H1 (cell line): ENCODE measurements at regions not wholly inside any gene's neighbourhood (a gene's known extent, or its start where the extent isn't known, plus 50 kb on each side); places are given as distances from the start of the nearest gene placed in this dataset.
A peak's percentile ranks its signal among the peaks of the same experiment; 100 is the strongest.

Source experiments
- CTCF ChIA-PET: fragments of 300-600 bp; sonication (Branson Sonifier 250); formaldehyde crosslinking; loops from one replicate; lab custom pipeline; 2021; ENCODE audit not compliant: partially characterized antibody; lab: Charles Lee
- POLR2A ChIA-PET: fragments of 300-600 bp; sonication (Branson Sonifier 250); formaldehyde crosslinking; loops from one replicate; lab custom pipeline; 2021; ENCODE audit warnings: inconsistent platforms; ENCODE audit not compliant: partially characterized antibody; lab: Charles Lee
- DNase-seq, 2 experiments: peaks; one replicate each; pipeline versions ENCODE4 v3.0.0 to v3.0.0-alpha.2; 2010 to 2022; ENCODE audit warnings: low spot score in 2 of 2, low read depth in 1 of 2, mixed read lengths in 1 of 2
- FAIRE-seq: peaks from 2 replicates; lab custom pipeline; 2011; peaks lifted over from hg19 to GRCh38; lab: Jason Lieb, UNC
- H2AFZ ChIP-seq: 2 replicates; pipeline ENCODE4 v1.8.1; 2012; ENCODE audit warnings: low read length, inconsistent platforms
- H2AK5ac ChIP-seq: 2 replicates; pipeline ENCODE4 v1.6.1; 2013; ENCODE audit warnings: low read depth, low read length
- H2BK120ac ChIP-seq: replicated peaks from 2 replicates; pipeline ENCODE3; 2013; ENCODE audit warnings: low read depth, low read length, inconsistent platforms
- H2BK12ac ChIP-seq: 2 replicates; pipeline ENCODE4 v1.6.1; 2013; ENCODE audit warnings: low read depth, low read length
- H2BK15ac ChIP-seq: 2 replicates; pipeline ENCODE4 v1.6.1; 2013; ENCODE audit warnings: low read length
- H2BK20ac ChIP-seq: 2 replicates; pipeline ENCODE4 v1.6.1; 2013; ENCODE audit warnings: low read length
- H2BK5ac ChIP-seq: 2 replicates; pipeline ENCODE4 v1.6.1; 2013; ENCODE audit warnings: low read depth, low read length
- H3K14ac ChIP-seq: 2 replicates; pipeline ENCODE4 v1.6.1; 2013; ENCODE audit warnings: inconsistent platforms; ENCODE audit not compliant: insufficient read length
- H3K18ac ChIP-seq: 2 replicates; pipeline ENCODE4 v1.6.1; 2013; ENCODE audit warnings: low read length; ENCODE audit errors: extremely low read depth
- H3K23ac ChIP-seq: 2 replicates; pipeline ENCODE4 v1.6.1; 2013; ENCODE audit warnings: inconsistent platforms; ENCODE audit not compliant: insufficient read length
- H3K23me2 ChIP-seq: 2 replicates; pipeline ENCODE4 v1.6.1; 2013; ENCODE audit warnings: low read depth, low read length
- H3K27ac ChIP-seq: 2 replicates; pipeline ENCODE4 v1.6.1; 2011; ENCODE audit warnings: low read depth, low read length, inconsistent platforms
- H3K27me3 ChIP-seq, 4 experiments: replicated peaks in 1 of 4; 1 replicate in 1 of 4; 2 replicates in 3 of 4; pipeline versions ENCODE4 v1.6.1 to v1.8.1; 2011 to 2013; ENCODE audit warnings: low read length in 3 of 4, mild to moderate bottlenecking in 3 of 4, inconsistent platforms in 2 of 4, mixed read lengths in 2 of 4, moderate library complexity in 1 of 4; ENCODE audit not compliant: control insufficient read depth in 3 of 4, insufficient read depth in 3 of 4; ENCODE audit errors: extremely low read depth in 1 of 4
- H3K36me3 ChIP-seq, 4 experiments: 2 replicates each; pipeline versions ENCODE4 v1.6.1 to v1.8.1; 2011 to 2013; ENCODE audit warnings: mild to moderate bottlenecking in 4 of 4, low read length in 3 of 4, moderate library complexity in 2 of 4, control low read depth in 1 of 4, inconsistent platforms in 1 of 4; ENCODE audit not compliant: insufficient read depth in 4 of 4, control insufficient read depth in 2 of 4
- H3K4ac ChIP-seq: replicated peaks from 2 replicates; pipeline ENCODE3; 2013; ENCODE audit warnings: low read length, low read depth, mixed read lengths, inconsistent platforms; ENCODE audit not compliant: insufficient read length
- H3K4me1 ChIP-seq, 4 experiments: replicated peaks in 1 of 4; 1 replicate in 1 of 4; 2 replicates in 3 of 4; pipeline versions ENCODE4 v1.6.1 to v1.8.1; 2011 to 2013; ENCODE audit warnings: low read length in 3 of 4, inconsistent platforms in 2 of 4, mixed read lengths in 1 of 4; ENCODE audit not compliant: insufficient read depth in 4 of 4, control insufficient read depth in 3 of 4
- H3K4me2 ChIP-seq, 2 experiments: 2 replicates each; pipeline versions ENCODE4 v1.6.1 to v1.8.1; 2011 to 2013; ENCODE audit warnings: low read depth in 2 of 2, low read length in 2 of 2, control low read depth in 1 of 2, inconsistent platforms in 1 of 2, mild to moderate bottlenecking in 1 of 2; ENCODE audit not compliant: insufficient read depth in 1 of 2
- H3K4me3 ChIP-seq, 4 experiments: fragments of 200-600, 300-600 bp in 1 of 4; sonication (generic), shearing (Covaris generic), sonication (Bioruptor Twin) in 1 of 4; 2 replicates each; pipeline versions ENCODE4 v1.5.1 to v1.8.1; 2011 to 2016; ENCODE audit warnings: low read length in 4 of 4, low read depth in 3 of 4, control low read depth in 2 of 4, inconsistent platforms in 2 of 4, mild to moderate bottlenecking in 2 of 4, mixed read lengths in 1 of 4, moderate library complexity in 1 of 4; ENCODE audit not compliant: insufficient read depth in 2 of 4; ENCODE audit errors: extremely low read depth in 1 of 4
- H3K56ac ChIP-seq: replicated peaks from 2 replicates; pipeline ENCODE3; 2013; ENCODE audit warnings: low read depth, mild to moderate bottlenecking, mixed read lengths, low read length, inconsistent platforms; ENCODE audit not compliant: insufficient read length
- H3K79me1 ChIP-seq: 2 replicates; pipeline ENCODE4 v1.6.1; 2013; ENCODE audit warnings: low read depth, low read length, control low read depth
- H3K79me2 ChIP-seq, 2 experiments: 2 replicates each; pipeline versions ENCODE4 v1.6.1 to v1.8.1; 2012 to 2013; ENCODE audit warnings: low read length in 2 of 2, mild to moderate bottlenecking in 2 of 2, inconsistent platforms in 1 of 2; ENCODE audit not compliant: insufficient read depth in 2 of 2, control insufficient read depth in 1 of 2
- H3K9ac ChIP-seq, 4 experiments: replicated peaks in 1 of 4; 1 replicate in 1 of 4; 2 replicates in 3 of 4; pipeline versions ENCODE4 v1.6.1 to v1.8.1; 2011 to 2013; ENCODE audit warnings: low read depth in 3 of 4, low read length in 3 of 4, control low read depth in 2 of 4, mild to moderate bottlenecking in 2 of 4, moderate library complexity in 2 of 4, inconsistent platforms in 1 of 4; ENCODE audit errors: extremely low read depth in 1 of 4
- H3K9me3 ChIP-seq, 2 experiments: 2 replicates each; pipeline versions ENCODE4 v1.6.1 to v1.8.1; 2012 to 2013; ENCODE audit warnings: mild to moderate bottlenecking in 2 of 2, moderate library complexity in 2 of 2, control low read depth in 1 of 2, inconsistent platforms in 1 of 2, low read depth in 1 of 2, low read length in 1 of 2, mixed read lengths in 1 of 2; ENCODE audit not compliant: insufficient read depth in 2 of 2
- H4K20me1 ChIP-seq, 2 experiments: replicated peaks in 1 of 2; 2 replicates each; pipeline versions ENCODE3 to v1.8.1; 2011 to 2013; ENCODE audit warnings: inconsistent platforms in 2 of 2, low read length in 2 of 2, mild to moderate bottlenecking in 1 of 2; ENCODE audit not compliant: insufficient read depth in 2 of 2, control insufficient read depth in 1 of 2
- H4K5ac ChIP-seq: 2 replicates; pipeline ENCODE4 v1.6.1; 2013; ENCODE audit warnings: low read length, low read depth, mixed read lengths, inconsistent platforms; ENCODE audit not compliant: insufficient read length
- H4K8ac ChIP-seq: 2 replicates; pipeline ENCODE4 v1.8.0; 2013; ENCODE audit warnings: mild to moderate bottlenecking, moderate library complexity, low read length, inconsistent platforms; ENCODE audit not compliant: insufficient read depth; ENCODE audit errors: extremely low read depth
- H4K91ac ChIP-seq: replicated peaks from 2 replicates; pipeline ENCODE3; 2013; ENCODE audit warnings: low read length, mixed read lengths, inconsistent platforms; ENCODE audit not compliant: insufficient read length
- ATF2 ChIP-seq: IDR thresholded peaks from 2 replicates; pipeline ENCODE4 v1.6.1; 2012; ENCODE audit warnings: low read length, inconsistent platforms
- CBX5 ChIP-seq: fragments of 300-800, 300-1000 bp; sonication (generic); IDR thresholded peaks from 2 replicates; pipeline ENCODE4 v1.7.1; 2016; ENCODE audit warnings: antibody characterized with exemption, low read length, low read depth
- E2F6 ChIP-seq: IDR thresholded peaks from 2 replicates; pipeline ENCODE4 v1.6.1; 2012; ENCODE audit warnings: inconsistent platforms
- FOSL1 ChIP-seq: IDR thresholded peaks from 2 replicates; pipeline ENCODE4 v1.6.1; 2011; ENCODE audit warnings: mild to moderate bottlenecking, low read depth, low read length, moderate library complexity; ENCODE audit not compliant: insufficient read depth
- JUN ChIP-seq: IDR thresholded peaks from 2 replicates; pipeline ENCODE4 v1.6.1; 2011; ENCODE audit warnings: low read depth, mild to moderate bottlenecking, improper control_type of control experiment, low read length
- MAX ChIP-seq: IDR thresholded peaks from 2 replicates; pipeline ENCODE4 v1.6.1; 2012; ENCODE audit warnings: inconsistent platforms
- NRF1 ChIP-seq: IDR thresholded peaks from 2 replicates; pipeline ENCODE4 v1.6.1; 2011; ENCODE audit warnings: mild to moderate bottlenecking, low read depth, low read length, improper control_type of control experiment
- POU5F1 ChIP-seq: IDR thresholded peaks from 2 replicates; pipeline ENCODE4 v1.6.1; 2011; ENCODE audit warnings: low read depth, mild to moderate bottlenecking, low read length, moderate library complexity
- RAD21 ChIP-seq, 2 experiments: IDR thresholded peaks in 1 of 2; conservative IDR thresholded peaks in 1 of 2; 2 replicates each; pipeline ENCODE4 v1.6.1; 2011; ENCODE audit warnings: low read depth in 2 of 2, low read length in 2 of 2, improper control_type of control experiment in 1 of 2, inconsistent platforms in 1 of 2, mild to moderate bottlenecking in 1 of 2, moderate library complexity in 1 of 2
- RBBP5 ChIP-seq: IDR thresholded peaks from 2 replicates; pipeline ENCODE4 v1.7.1; 2012; ENCODE audit warnings: low read depth, mild to moderate bottlenecking, inconsistent platforms, low read length, moderate library complexity, borderline replicate concordance
- SRF ChIP-seq: IDR thresholded peaks from 2 replicates; pipeline ENCODE4 v1.6.1; 2011; ENCODE audit warnings: mild to moderate bottlenecking, low read depth, low read length, moderate library complexity
- WGBS, 2 experiments: shearing (Covaris generic) in 1 of 2; methylation state at CpG; one replicate each; pipeline versions ENCODE4 v1.1.6 to v1.1.7; 2013 to 2015; ENCODE audit warnings: low lambda C conversion rate in 2 of 2, mixed read lengths in 2 of 2, inconsistent platforms in 1 of 2, low coverage in 1 of 2, missing lambda C conversion rate in 1 of 2; ENCODE audit not compliant: insufficient replicate concordance in 2 of 2, insufficient coverage in 1 of 2, insufficient read length in 1 of 2; ENCODE audit errors: extremely low coverage in 1 of 2, missing lambda C conversion rate in 1 of 2; 5-methylcytosine and 5-hydroxymethylcytosine counted together

- POLR2A ChIA-PET, result no interaction called here
- H4K91ac ChIP-seq, result no peak overlapping the region
- no peak overlapping the region for H3K4me3 ChIP-seq
- no peak overlapping the region for H3K9ac ChIP-seq
- H3K14ac ChIP-seq, result no peak overlapping the region
- peaks cover 30 to 74% of the 10 kb centered on the region in 2 experiments for H3K9me3 ChIP-seq
- H2BK120ac ChIP-seq, result no peak overlapping the region
- H3K79me1 ChIP-seq, result no peaks in the 10 kb centered on the region
- H3K36me3 ChIP-seq, result no peaks in the 10 kb centered on the region
- no peaks in the 10 kb centered on the region; a peak in 1 of 7 replicates for H3K4me1 ChIP-seq
- DNase-seq (peak in 1 of 2 experiments; percentile 48), FAIRE-seq (no peak)
- no peak overlapping the region for H2BK5ac ChIP-seq
- no peak overlapping the region for H2BK15ac ChIP-seq
- H3K79me2 ChIP-seq, result no peaks in the 10 kb centered on the region
- no peak overlapping the region for H2BK12ac ChIP-seq
- H2AK5ac ChIP-seq, result no peak overlapping the region
- H4K5ac ChIP-seq, result no peak overlapping the region
- no peak overlapping the region for H2BK20ac ChIP-seq
- no peak overlapping the region for H2AFZ ChIP-seq
- H3K56ac ChIP-seq, result no peak overlapping the region
- H3K27me3 ChIP-seq, result no peaks in the 10 kb centered on the region
- H3K23me2 ChIP-seq, result no peaks in the 10 kb centered on the region
- H3K18ac ChIP-seq, result no peak overlapping the region
- no peak overlapping the region for H3K4ac ChIP-seq
- WGBS, 2 experiments, result 76% methylated on average over 5 of the region's 5 CpGs; no CpG with 5 or more reads in 1 of the 2 experiments
- no peaks in the 10 kb centered on the region for H4K20me1 ChIP-seq
- H4K8ac ChIP-seq, result no peak overlapping the region
- H3K27ac ChIP-seq, result no peak overlapping the region
- no peak overlapping the region for H3K4me2 ChIP-seq
- CTCF ChIA-PET, result no interaction called here
- no peak overlapping the region for H3K23ac ChIP-seq
- TF ChIP-seq RBBP5 (no peak), RAD21 (IDR thresholded peaks at IDR 0.05 in 1 of 2, conservative IDR thresholded peaks at IDR 0.05 in 1 of 2; ENCODE audit: low read depth in 2 of 2, low read length in 2 of 2) (peak in 1 of 2 experiments; percentile 1; a peak in 1 of 4 replicates), CBX5 (no peak), ATF2 (no peak), SRF (no peak), E2F6 (peak; percentile 79), NRF1 (no peak), POU5F1 (no peak), FOSL1 (no peak), JUN (no peak), MAX (peak; percentile 82)
Observed at GRCh38 chr7:153934048-153934447, 118.2 kb upstream of the DPP6 start.
